B cell (primary cell): ENCODE measurements at regions not wholly inside any gene's neighbourhood (a gene's known extent, or its start where the extent isn't known, plus 50 kb on each side); places are given as distances from the start of the nearest gene placed in this dataset.

Experiments
- ATAC-seq: fragments of 200-7000 bp; cut with Tn5 transposase; one replicate; pipeline ENCODE4 v1.10.0; 2021; ENCODE audit warnings: low read depth, mild to moderate bottlenecking, moderate number of reproducible peaks, moderate library complexity
- CTCF ChIA-PET: fragments of 350-600 bp; sonication (Branson Sonifier 250); formaldehyde crosslinking; loops from one replicate; lab custom pipeline; 2021; ENCODE audit warnings: antibody characterized with exemption, inconsistent platforms; lab: Charles Lee
- POLR2A ChIA-PET: fragments of 350-600 bp; sonication (Branson Sonifier 250); formaldehyde crosslinking; loops from one replicate; lab custom pipeline; 2021; ENCODE audit warnings: antibody characterized with exemption; lab: Charles Lee
- DNase-seq: peaks from one replicate; pipeline ENCODE4 v3.0.0; 2013
- H2AFZ ChIP-seq: 2 replicates; pipeline ENCODE4 v1.6.1; 2012; ENCODE audit warnings: mild to moderate bottlenecking, low read depth, low read length; ENCODE audit not compliant: insufficient read depth, poor library complexity, severe bottlenecking
- H3K27ac ChIP-seq, 2 donors: 1 replicate in 1 of 2; 2 replicates in 1 of 2; pipeline ENCODE4 v1.5.1; 2012 to 2013; ENCODE audit warnings: low read length in 2 of 2, mild to moderate bottlenecking in 2 of 2, moderate library complexity in 1 of 2
- H3K27me3 ChIP-seq, 4 experiments: fragments of 200-600 bp in 1 of 4; sonication (generic) in 1 of 4; replicated peaks in 1 of 4; 1 replicate in 2 of 4; 2 replicates in 2 of 4; pipeline versions ENCODE4 v1.6.1 to v1.7.0; 2013 to 2016; ENCODE audit warnings: low read length in 3 of 4, mild to moderate bottlenecking in 2 of 4, mixed read lengths in 1 of 4, moderate library complexity in 1 of 4; ENCODE audit not compliant: insufficient read depth in 4 of 4, control insufficient read depth in 3 of 4; ENCODE audit errors: control extremely low read depth in 1 of 4
- H3K36me3 ChIP-seq, 2 experiments: replicated peaks in 1 of 2; 1 replicate in 1 of 2; 2 replicates in 1 of 2; pipeline versions ENCODE4 v1.6.1 to v1.7.1; 2013; ENCODE audit warnings: low read length in 1 of 2; ENCODE audit not compliant: insufficient read depth in 2 of 2, control insufficient read depth in 1 of 2; ENCODE audit errors: control extremely low read depth in 1 of 2, extremely low read depth in 1 of 2
- H3K4me1 ChIP-seq, 2 donors: fragments of 200-600 bp in 1 of 2; sonication (generic) in 1 of 2; 1 replicate in 1 of 2; 2 replicates in 1 of 2; pipeline versions ENCODE4 v1.5.1 to v1.6.1; 2013 to 2017; ENCODE audit warnings: low read length in 2 of 2; ENCODE audit not compliant: control insufficient read depth in 2 of 2, insufficient read depth in 2 of 2
- H3K4me2 ChIP-seq: replicated peaks from 2 replicates; pipeline ENCODE3; 2012; ENCODE audit warnings: mild to moderate bottlenecking, low read depth, low read length; ENCODE audit not compliant: poor library complexity, severe bottlenecking
- H3K4me3 ChIP-seq, 5 experiments: fragments of 200-600 bp in 1 of 5; sonication (generic) in 1 of 5; 1 replicate in 3 of 5; 2 replicates in 2 of 5; pipeline versions ENCODE4 v1.5.1 to v1.7.0; 2011 to 2016; ENCODE audit warnings: low read length in 4 of 5, mild to moderate bottlenecking in 4 of 5, low read depth in 2 of 5, control low read depth in 1 of 5, moderate library complexity in 1 of 5; ENCODE audit not compliant: insufficient read depth in 1 of 5; ENCODE audit errors: control extremely low read depth in 1 of 5, extremely low read depth in 1 of 5
- H3K79me2 ChIP-seq: fragments of 200-600 bp; sonication (generic); one replicate; pipeline ENCODE4 v1.6.0; 2016; ENCODE audit warnings: low read length; ENCODE audit not compliant: control insufficient read depth, insufficient read depth
- H3K9ac ChIP-seq: fragments of 200-600 bp; sonication (generic); 2 replicates; pipeline ENCODE4 v1.6.1; 2017; ENCODE audit warnings: mild to moderate bottlenecking, low read length, moderate library complexity
- H3K9me3 ChIP-seq, 3 donors: one replicate each; pipeline versions ENCODE4 v1.6.1 to v1.7.1; 2013; ENCODE audit warnings: low read length in 2 of 3; ENCODE audit not compliant: control insufficient read depth in 2 of 3, insufficient read depth in 1 of 3; ENCODE audit errors: control extremely low read depth in 1 of 3
- H4K20me1 ChIP-seq: 2 replicates; pipeline ENCODE4 v1.6.0; 2012; ENCODE audit warnings: mild to moderate bottlenecking, low read length; ENCODE audit not compliant: insufficient read depth, control insufficient read depth, poor library complexity, severe bottlenecking
- H3K27ac Mint-ChIP-seq: one replicate; pipeline ENCODE4 v1.8.0; 2021; ENCODE audit warnings: mixed read lengths
- H3K27me3 Mint-ChIP-seq: one replicate; pipeline ENCODE4 v1.8.0; 2021; ENCODE audit warnings: mixed read lengths
- H3K4me1 Mint-ChIP-seq: one replicate; pipeline ENCODE4 v1.8.0; 2021; ENCODE audit warnings: mixed read lengths
- H3K4me3 Mint-ChIP-seq: one replicate; pipeline ENCODE4 v1.8.0; 2021; ENCODE audit warnings: mixed read lengths
- H3K9me3 Mint-ChIP-seq: one replicate; pipeline ENCODE4 v1.8.0; 2022; ENCODE audit warnings: mixed read lengths; ENCODE audit not compliant: insufficient read depth
- CTCF ChIP-seq: fragments of 200-600 bp; IDR thresholded peaks from one replicate; pipeline ENCODE4 v1.8.0; 2022; ENCODE audit warnings: antibody characterized with exemption, mild to moderate bottlenecking
- EZH2 ChIP-seq: IDR thresholded peaks from 2 replicates; pipeline ENCODE4 v1.6.1; 2012; ENCODE audit warnings: borderline replicate concordance, low read depth, mild to moderate bottlenecking, moderate library complexity, low read length; ENCODE audit not compliant: insufficient read depth, poor library complexity, severe bottlenecking
- WGBS: methylation state at CpG from one replicate; pipeline ENCODE4 v1.1.5; 2013; ENCODE audit warnings: missing lambda C conversion rate; ENCODE audit not compliant: insufficient coverage; 5-methylcytosine and 5-hydroxymethylcytosine counted together
- intact Hi-C: fragments of 100-400 bp; cut with micrococcal nuclease; formaldehyde crosslinking; loops from one replicate; pipeline ENCODE4 v1.10.0; 2022

- intact Hi-C loops, result no loop called here
- CTCF ChIA-PET, result interaction anchor here (0.7 kb wide), 1 partner anchor 24 kb away, joined by 3 read pairs; no protein-coding TSS in a partner anchor
- no peak for ATAC-seq
Measured at GRCh38 chr5:27523629-27524028, 485.2 kb upstream of the CDH9 start.

DNA sequence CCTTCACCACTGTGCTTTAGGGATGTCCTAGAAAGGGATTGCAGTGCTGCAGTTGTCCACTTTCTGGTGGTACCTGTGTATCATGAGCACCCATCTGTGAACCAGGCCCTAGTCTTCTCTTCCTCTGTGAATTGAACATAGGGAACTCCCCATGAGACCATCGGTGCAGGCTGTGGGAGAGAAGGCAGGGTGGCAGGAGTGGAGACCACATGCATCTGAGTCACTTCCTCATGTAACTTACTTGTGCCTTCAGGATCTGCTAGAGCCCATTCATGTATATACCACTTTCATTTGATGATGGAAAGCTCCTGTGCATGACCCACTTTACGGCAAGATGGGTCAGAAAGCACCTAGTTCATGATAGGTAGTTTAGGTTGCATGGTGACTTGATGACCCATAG, 478.1 kb upstream of the CDH9 start:
- intact Hi-C loops, result no loop called here
- no peaks in the 10 kb centered on the region for H3K36me3 ChIP-seq
- no peaks in the 10 kb centered on the region for H3K4me1 Mint-ChIP-seq
- no peak overlapping the region for H3K27ac ChIP-seq
- H3K9me3 ChIP-seq, result peaks cover 0 to 7% (median 0%) of the 10 kb centered on the region in 3 donors
- no peaks in the 10 kb centered on the region for H3K79me2 ChIP-seq
- no peaks in the 10 kb centered on the region for H3K27me3 Mint-ChIP-seq
- no peak overlapping the region for H3K4me3 ChIP-seq
- no peak overlapping the region for H3K9ac ChIP-seq
- H3K4me1 ChIP-seq, result no peaks in the 10 kb centered on the region
- TF ChIP-seq CTCF, result no peak
- no peak for TF ChIP-seq EZH2
- H3K9me3 Mint-ChIP-seq, result peaks cover 4% of the 10 kb centered on the region
- no peak overlapping the region for H3K27ac Mint-ChIP-seq
- H3K27me3 ChIP-seq, result no peaks in the 10 kb centered on the region
- H4K20me1 ChIP-seq, result no peaks in the 10 kb centered on the region
- ATAC-seq, result no peak
- POLR2A ChIA-PET, result no interaction called here
- DNase-seq, result no peak
- no CpG with 5 or more reads among the region's 2 CpGs for WGBS
- no peak overlapping the region for H3K4me2 ChIP-seq
- no peak overlapping the region for H2AFZ ChIP-seq
- no peak overlapping the region for H3K4me3 Mint-ChIP-seq
- CTCF ChIA-PET, result no interaction called here

More at GRCh38 chr5:27523629-27524028, 485.2 kb upstream of the CDH9 start:
- no peak overlapping the region for H3K4me3 ChIP-seq
- H3K27me3 Mint-ChIP-seq, result no peaks in the 10 kb centered on the region
- no peaks in the 10 kb centered on the region for H3K79me2 ChIP-seq
- POLR2A ChIA-PET, result no interaction called here
- TF ChIP-seq CTCF (no peak), EZH2 (no peak)
- H3K9me3 ChIP-seq, result peaks cover 0 to 8% (median 0%) of the 10 kb centered on the region in 3 donors
- no peak overlapping the region for H3K4me3 Mint-ChIP-seq
- no peak overlapping the region for H2AFZ ChIP-seq
- H3K9ac ChIP-seq, result no peak overlapping the region
- H3K4me2 ChIP-seq, result no peak overlapping the region
- no peaks in the 10 kb centered on the region for H3K36me3 ChIP-seq
- no peaks in the 10 kb centered on the region for H3K4me1 ChIP-seq
- no peaks in the 10 kb centered on the region for H3K9me3 Mint-ChIP-seq
- H3K27ac ChIP-seq, result no peak overlapping the region
- DNase-seq, result no peak
- no peaks in the 10 kb centered on the region for H4K20me1 ChIP-seq
- WGBS, result 95% methylated on average over 19 of the region's 21 CpGs
- H3K27ac Mint-ChIP-seq, result no peak overlapping the region
- no peaks in the 10 kb centered on the region for H3K27me3 ChIP-seq
- H3K4me1 Mint-ChIP-seq, result no peaks in the 10 kb centered on the region
